ENCODE measurements at regions not wholly inside any gene's neighbourhood (a gene's known extent, or its start where the extent isn't known, plus 50 kb on each side); places are given as distances from the start of the nearest gene placed in this dataset.
"Not testable (repeated sequence)": the region's sequence is repeated elsewhere in the genome, so short reads cannot be mapped to it uniquely, and the experiment has no call there.

GRCh38 chr9:67605113-67605512 lies 253.6 kb upstream of the ANKRD20A1 start:
- 90% methylated on average over 2 of the region's 9 CpGs for WGBS (ENCODE audit: low lambda C conversion rate)
- CTCF ChIA-PET (ENCODE audit: low intra/inter-chr PET ratio, low total read pairs); intact Hi-C loops (cut with micrococcal nuclease; ENCODE audit: unreplicated experiment); H3K36me3 ChIP-seq (replicated peaks in 1 of 2; ENCODE audit: control insufficient read depth in 1 of 2, insufficient read depth in 2 of 2, low read length in 2 of 2); H3K4me3 ChIP-seq (replicated peaks in 1 of 3; ENCODE audit: insufficient read depth in 1 of 3, low read depth in 2 of 3, low read length in 3 of 3); H3K9ac ChIP-seq (ENCODE audit: insufficient read depth, low read depth, low read length); H3K79me2 ChIP-seq (ENCODE audit: insufficient read depth, low read length); BruUV-seq (replicated peaks); POLR2A ChIA-PET; in situ Hi-C loops (cut with HindIII; ENCODE audit: extremely low pct_ligation_motif_present, low pct_unique_long_range_greater_than_20kb); H3K4me1 ChIP-seq (ENCODE audit: insufficient read depth, low read length); ATAC-seq; DNase-seq (ENCODE audit: low spot score); H4K20me1 ChIP-seq (ENCODE audit: insufficient read depth, low read length); FAIRE-seq; H2AFZ ChIP-seq (ENCODE audit: low read length); H3K27ac ChIP-seq (ENCODE audit: extremely low read length, insufficient read depth, low read length); H3K4me2 ChIP-seq (ENCODE audit: low read depth, low read length); H3K9me3 ChIP-seq (ENCODE audit: low read length); H3K27me3 ChIP-seq (ENCODE audit: control insufficient read depth in 1 of 2, insufficient read depth in 2 of 2, low read length in 2 of 2): not testable (repeated sequence)

GRCh38 chr9:67603609-67604008 lies 255.1 kb upstream of the ANKRD20A1 start:
- H3K27me3 ChIP-seq (ENCODE audit: control insufficient read depth in 1 of 2, insufficient read depth in 2 of 2, low read length in 2 of 2); H3K4me3 ChIP-seq (replicated peaks in 1 of 3; ENCODE audit: insufficient read depth in 1 of 3, low read depth in 2 of 3, low read length in 3 of 3); H3K9ac ChIP-seq (ENCODE audit: insufficient read depth, low read depth, low read length); in situ Hi-C loops (cut with HindIII; ENCODE audit: extremely low pct_ligation_motif_present, low pct_unique_long_range_greater_than_20kb); POLR2A ChIA-PET; FAIRE-seq; DNase-seq (ENCODE audit: low spot score); H3K9me3 ChIP-seq (ENCODE audit: low read length); H2AFZ ChIP-seq (ENCODE audit: low read length); intact Hi-C loops (cut with micrococcal nuclease; ENCODE audit: unreplicated experiment); H3K4me1 ChIP-seq (ENCODE audit: insufficient read depth, low read length); H4K20me1 ChIP-seq (ENCODE audit: insufficient read depth, low read length); H3K36me3 ChIP-seq (replicated peaks in 1 of 2; ENCODE audit: control insufficient read depth in 1 of 2, insufficient read depth in 2 of 2, low read length in 2 of 2); H3K4me2 ChIP-seq (ENCODE audit: low read depth, low read length); BruUV-seq (replicated peaks); ATAC-seq; CTCF ChIA-PET (ENCODE audit: low intra/inter-chr PET ratio, low total read pairs); H3K79me2 ChIP-seq (ENCODE audit: insufficient read depth, low read length); H3K27ac ChIP-seq (ENCODE audit: extremely low read length, insufficient read depth, low read length): not testable (repeated sequence)
- WGBS (ENCODE audit: low lambda C conversion rate): no CpG with 5 or more reads among the region's 9 CpGs
- TF ChIP-seq GATAD2A (CRISPR knock-in tag; IDR thresholded peaks at IDR 0.05) (peak; percentile 50), FOSL2 (CRISPR knock-in tag; IDR thresholded peaks at IDR 0.05) (peak; percentile 29; the same call in 1 of the 2 replicates), RXRA (CRISPR knock-in tag; IDR thresholded peaks at IDR 0.05) (peak; percentile 61; the same call in 1 of the 2 replicates), CEBPG (CRISPR knock-in tag; IDR thresholded peaks at IDR 0.05) (peak; percentile 83), CEBPB (IDR thresholded peaks at IDR 0.05; ENCODE audit: borderline replicate concordance, low read depth, low read length) (peak; percentile 56), ZNF644 (CRISPR knock-in tag; IDR thresholded peaks at IDR 0.05; ENCODE audit: low read depth) (peak; percentile 44; the same call in 1 of the 2 replicates), NR2F1 (CRISPR knock-in tag; IDR thresholded peaks at IDR 0.05) (peak in 1 of 2 experiments; percentile 63; a peak in 1 of 4 replicates), BCL6 (CRISPR knock-in tag; IDR thresholded peaks at IDR 0.05) (peak; percentile 73), FOXA3 (CRISPR knock-in tag; IDR thresholded peaks at IDR 0.05) (peak; percentile 28; the same call in 1 of the 2 replicates), ETV5 (CRISPR knock-in tag; IDR thresholded peaks at IDR 0.05; ENCODE audit: borderline replicate concordance) (0 out of 2 replicates have a peak, but pooled peaks have one; percentile 32), SOX5 (CRISPR knock-in tag; IDR thresholded peaks at IDR 0.05; ENCODE audit: borderline replicate concordance) (peak; percentile 70), FOXK1 (CRISPR knock-in tag; IDR thresholded peaks at IDR 0.05; ENCODE audit: borderline replicate concordance, low read depth) (peak; percentile 17; the same call in 1 of the 2 replicates), HDAC2 (CRISPR knock-in tag; IDR thresholded peaks at IDR 0.05) (0 out of 2 replicates have a peak, but pooled peaks have one; percentile 19), RARA (CRISPR knock-in tag; IDR thresholded peaks at IDR 0.05) (peak; percentile 85), ARID5B (CRISPR knock-in tag; IDR thresholded peaks at IDR 0.05) (peak; percentile 63), NR2F6 (IDR thresholded peaks at IDR 0.05) (peak; percentile 56), NR2F6 (CRISPR knock-in tag; IDR thresholded peaks at IDR 0.05) (peak; percentile 82), HNF4A (CRISPR knock-in tag; IDR thresholded peaks at IDR 0.05) (peak; percentile 33; the same call in 1 of the 2 replicates)
